ENCODE measurements at regions not wholly inside any gene's neighbourhood (a gene's known extent, or its start where the extent isn't known, plus 50 kb on each side); places are given as distances from the start of the nearest gene placed in this dataset.

- no peak for TF ChIP-seq ZBTB33 (IDR thresholded peaks at IDR 0.05)
- TF ChIP-seq EGR1 (IDR thresholded peaks at IDR 0.05; ENCODE audit: low read depth in 2 of 2): no peak
Measured at GRCh38 chr20:63121246-63121645, 94.7 kb downstream of the YTHDF1 start (continued).

- Histone ChIP-seq H3K27ac (ENCODE audit: low read depth in 1 of 2, low read length in 2 of 2) (no peak overlapping the region), H3K27me3 (ENCODE audit: control insufficient read depth in 4 of 4, insufficient read depth in 4 of 4, low read length in 3 of 4) (peaks cover 0 to 7% (median 2%) of the 10 kb centered on the region in 4 donors), H3K4me3 (ENCODE audit: low read depth in 1 of 3, low read length in 3 of 3) (no peak overlapping the region), H3K9ac (ENCODE audit: low read depth in 1 of 2, low read length in 2 of 2) (no peak overlapping the region), H3K9me3 (ENCODE audit: control insufficient read depth in 4 of 4, low read length in 3 of 4) (peaks cover 0 to 3% (median 0%) of the 10 kb centered on the region in 4 donors), H3K36me3 (ENCODE audit: control insufficient read depth in 4 of 4, insufficient read depth in 3 of 4, low read depth in 1 of 4, low read length in 3 of 4) (no peaks in the 10 kb centered on the region), H3K4me1 (ENCODE audit: control insufficient read depth in 4 of 4, insufficient read depth in 4 of 4, low read length in 3 of 4) (no peaks in the 10 kb centered on the region)
- WGBS: 57% methylated on average over 5 of the region's 5 CpGs
- TF ChIP-seq FOXA1 (IDR thresholded peaks at IDR 0.05): no peak
- no peak for TF ChIP-seq MAX (IDR thresholded peaks at IDR 0.05)
- no peak for TF ChIP-seq RXRA (IDR thresholded peaks at IDR 0.05)
- TF ChIP-seq ATF3 (IDR thresholded peaks at IDR 0.05): no peak
- no peak for TF ChIP-seq YY1 (IDR thresholded peaks at IDR 0.05)
- no peak for TF ChIP-seq JUND (IDR thresholded peaks at IDR 0.05)
- no peak for TF ChIP-seq GABPA (IDR thresholded peaks at IDR 0.05 in 1 of 2, conservative IDR thresholded peaks at IDR 0.05 in 1 of 2)
- no peak for TF ChIP-seq ZBTB33 (IDR thresholded peaks at IDR 0.05)
- TF ChIP-seq FOXA2 (IDR thresholded peaks at IDR 0.05): no peak
- no peak for TF ChIP-seq RAD21 (IDR thresholded peaks at IDR 0.05)
- no peak for TF ChIP-seq TAF1 (conservative IDR thresholded peaks at IDR 0.05)
- TF ChIP-seq SP1 (IDR thresholded peaks at IDR 0.05): no peak
- no peak for TF ChIP-seq CTCF (IDR thresholded peaks at IDR 0.05; ENCODE audit: low read depth, low read length, missing input control)
- DNase-seq (ENCODE audit: low spot score): no peak
Measured at GRCh38 chr20:63120808-63121090, 95.2 kb downstream of the YTHDF1 start.

- no peak overlapping the region for H3K9ac ChIP-seq (ENCODE audit: low read depth in 1 of 2, low read length in 2 of 2)
- no peak overlapping the region for H3K4me3 ChIP-seq (ENCODE audit: low read depth in 1 of 3, low read length in 3 of 3)
- H3K36me3 ChIP-seq (ENCODE audit: control insufficient read depth in 4 of 4, insufficient read depth in 3 of 4, low read depth in 1 of 4, low read length in 3 of 4): no peaks in the 10 kb centered on the region
- no peaks in the 10 kb centered on the region for H3K4me1 ChIP-seq (ENCODE audit: control insufficient read depth in 4 of 4, insufficient read depth in 4 of 4, low read length in 3 of 4)
- H3K27me3 ChIP-seq (ENCODE audit: control insufficient read depth in 4 of 4, insufficient read depth in 4 of 4, low read length in 3 of 4): peaks cover 0 to 7% (median 3%) of the 10 kb centered on the region in 4 donors
- 71% methylated on average over 22 of the region's 22 CpGs for WGBS
- H3K9me3 ChIP-seq (ENCODE audit: control insufficient read depth in 4 of 4, low read length in 3 of 4): peaks cover 0 to 3% (median 0%) of the 10 kb centered on the region in 4 donors
- DNase-seq (ENCODE audit: low spot score): no peak
- no peak overlapping the region for H3K27ac ChIP-seq (ENCODE audit: low read depth in 1 of 2, low read length in 2 of 2)
- TF ChIP-seq HNF4A (conservative IDR thresholded peaks at IDR 0.05) (no peak), REST (IDR thresholded peaks at IDR 0.05) (no peak), FOXA2 (IDR thresholded peaks at IDR 0.05) (no peak), YY1 (IDR thresholded peaks at IDR 0.05) (no peak), ATF3 (IDR thresholded peaks at IDR 0.05) (no peak), RAD21 (IDR thresholded peaks at IDR 0.05) (no peak), TAF1 (conservative IDR thresholded peaks at IDR 0.05) (no peak), RXRA (IDR thresholded peaks at IDR 0.05) (no peak), NR2F2 (IDR thresholded peaks at IDR 0.05) (no peak), GABPA (IDR thresholded peaks at IDR 0.05 in 1 of 2, conservative IDR thresholded peaks at IDR 0.05 in 1 of 2) (no peak)
Measured at GRCh38 chr20:63119963-63120807, 95.7 kb downstream of the YTHDF1 start.
